ENCODE measurements at regions not wholly inside any gene's neighbourhood (a gene's known extent, or its start where the extent isn't known, plus 50 kb on each side); places are given as distances from the start of the nearest gene placed in this dataset.

GRCh38 chr6:91911945-91912344 lies 1325.1 kb upstream of the MAP3K7 start:
- TF ChIP-seq ZNF274 (IDR thresholded peaks at IDR 0.05; ENCODE audit: low read depth, low read length) = no peak
- no peak for TF ChIP-seq YY1 (IDR thresholded peaks at IDR 0.05; ENCODE audit: insufficient read depth, insufficient read length)
- no peak for TF ChIP-seq SUZ12 (IDR thresholded peaks at IDR 0.05; ENCODE audit: extremely low read depth, insufficient read depth, insufficient read length)
